ENCODE measurements at regions not wholly inside any gene's neighbourhood (a gene's known extent, or its start where the extent isn't known, plus 50 kb on each side); places are given as distances from the start of the nearest gene placed in this dataset.
"Not testable (repeated sequence)": the region's sequence is repeated elsewhere in the genome, so short reads cannot be mapped to it uniquely, and the experiment has no call there.

GRCh38 chr5:136564431-136564830, 199.1 kb upstream of the TRPC7 start:
- H3K9me3 ChIP-seq (replicated peaks; ENCODE audit: insufficient read depth, low read length); H3K27ac ChIP-seq (ENCODE audit: low read length): not testable (repeated sequence)

GRCh38 chr5:136563489-136563888, 198.1 kb upstream of the TRPC7 start:
- Histone ChIP-seq H3K27me3 (replicated peaks; ENCODE audit: insufficient read depth, low read length) (no peaks in the 10 kb centered on the region), H3K4me2 (ENCODE audit: low read depth, low read length) (no peak overlapping the region), H3K27ac (ENCODE audit: low read length) (no peak overlapping the region), H3K4me3 (ENCODE audit: low read length) (no peak overlapping the region), H3F3A (ENCODE audit: insufficient read depth, low read length) (no peaks in the 10 kb centered on the region), H4K20me1 (ENCODE audit: insufficient read depth, low read length) (no peaks in the 10 kb centered on the region), H3K9me3 (replicated peaks; ENCODE audit: insufficient read depth, low read length) (no peaks in the 10 kb centered on the region), H3K36me3 (replicated peaks; ENCODE audit: insufficient read depth, low read length) (no peaks in the 10 kb centered on the region), H3K4me1 (ENCODE audit: low read length) (no peaks in the 10 kb centered on the region), H3K9me2 (replicated peaks; ENCODE audit: insufficient read depth, low read length) (no peaks in the 10 kb centered on the region), H2AFZ (ENCODE audit: low read length) (no peak overlapping the region), H3K9ac (ENCODE audit: low read length) (no peak overlapping the region), H3K79me2 (ENCODE audit: low read length) (no peaks in the 10 kb centered on the region)
- DNase-seq, result no peak
- TF ChIP-seq EZH2phosphoT487 (IDR thresholded peaks at IDR 0.05; ENCODE audit: low read length), result no peak
- TF ChIP-seq EZH2 (optimal IDR thresholded peaks at IDR 0.05; ENCODE audit: low read depth, low read length), result no peak
- TF ChIP-seq, protein P1, sequence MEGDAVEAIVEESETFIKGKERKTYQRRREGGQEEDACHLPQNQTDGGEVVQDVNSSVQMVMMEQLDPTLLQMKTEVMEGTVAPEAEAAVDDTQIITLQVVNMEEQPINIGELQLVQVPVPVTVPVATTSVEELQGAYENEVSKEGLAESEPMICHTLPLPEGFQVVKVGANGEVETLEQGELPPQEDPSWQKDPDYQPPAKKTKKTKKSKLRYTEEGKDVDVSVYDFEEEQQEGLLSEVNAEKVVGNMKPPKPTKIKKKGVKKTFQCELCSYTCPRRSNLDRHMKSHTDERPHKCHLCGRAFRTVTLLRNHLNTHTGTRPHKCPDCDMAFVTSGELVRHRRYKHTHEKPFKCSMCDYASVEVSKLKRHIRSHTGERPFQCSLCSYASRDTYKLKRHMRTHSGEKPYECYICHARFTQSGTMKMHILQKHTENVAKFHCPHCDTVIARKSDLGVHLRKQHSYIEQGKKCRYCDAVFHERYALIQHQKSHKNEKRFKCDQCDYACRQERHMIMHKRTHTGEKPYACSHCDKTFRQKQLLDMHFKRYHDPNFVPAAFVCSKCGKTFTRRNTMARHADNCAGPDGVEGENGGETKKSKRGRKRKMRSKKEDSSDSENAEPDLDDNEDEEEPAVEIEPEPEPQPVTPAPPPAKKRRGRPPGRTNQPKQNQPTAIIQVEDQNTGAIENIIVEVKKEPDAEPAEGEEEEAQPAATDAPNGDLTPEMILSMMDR (IDR thresholded peaks at IDR 0.05; ENCODE audit: low read length), result no peak

More at GRCh38 chr5:136564431-136564830, 199.1 kb upstream of the TRPC7 start:
- H3F3A ChIP-seq (ENCODE audit: insufficient read depth, low read length); DNase-seq; H3K79me2 ChIP-seq (ENCODE audit: low read length); H4K20me1 ChIP-seq (ENCODE audit: insufficient read depth, low read length); H2AFZ ChIP-seq (ENCODE audit: low read length); H3K27me3 ChIP-seq (replicated peaks; ENCODE audit: insufficient read depth, low read length); H3K36me3 ChIP-seq (replicated peaks; ENCODE audit: insufficient read depth, low read length); H3K4me2 ChIP-seq (ENCODE audit: low read depth, low read length); H3K9me2 ChIP-seq (replicated peaks; ENCODE audit: insufficient read depth, low read length); H3K4me1 ChIP-seq (ENCODE audit: low read length); H3K9ac ChIP-seq (ENCODE audit: low read length); H3K4me3 ChIP-seq (ENCODE audit: low read length): not testable (repeated sequence)

- H3K9ac ChIP-seq (ENCODE audit: low read length), result no peak overlapping the region
- H3K79me2 ChIP-seq (ENCODE audit: low read length), result no peaks in the 10 kb centered on the region
- no peak overlapping the region for H3K4me2 ChIP-seq (ENCODE audit: low read depth, low read length)
- no peaks in the 10 kb centered on the region for H3K9me3 ChIP-seq (replicated peaks; ENCODE audit: insufficient read depth, low read length)
- no peaks in the 10 kb centered on the region for H3K27me3 ChIP-seq (replicated peaks; ENCODE audit: insufficient read depth, low read length)
- no peaks in the 10 kb centered on the region for H3K9me2 ChIP-seq (replicated peaks; ENCODE audit: insufficient read depth, low read length)
- no peaks in the 10 kb centered on the region for H3K4me1 ChIP-seq (ENCODE audit: low read length)
- TF ChIP-seq EZH2 (optimal IDR thresholded peaks at IDR 0.05; ENCODE audit: low read depth, low read length) (no peak), EZH2phosphoT487 (IDR thresholded peaks at IDR 0.05; ENCODE audit: low read length) (no peak)
- TF ChIP-seq, protein P1 (IDR thresholded peaks at IDR 0.05; ENCODE audit: low read length), result no peak
- no peaks in the 10 kb centered on the region for H3F3A ChIP-seq (ENCODE audit: insufficient read depth, low read length)
- no peaks in the 10 kb centered on the region for H4K20me1 ChIP-seq (ENCODE audit: insufficient read depth, low read length)
- H3K36me3 ChIP-seq (replicated peaks; ENCODE audit: insufficient read depth, low read length), result no peaks in the 10 kb centered on the region
- DNase-seq, result no peak
- H3K4me3 ChIP-seq (ENCODE audit: low read length), result no peak overlapping the region
- no peak overlapping the region for H2AFZ ChIP-seq (ENCODE audit: low read length)
- H3K27ac ChIP-seq (ENCODE audit: low read length), result no peak overlapping the region
These were observed 194.8 kb upstream of the TRPC7 start for GRCh38 chr5:136560126-136560525.

GRCh38 chr5:136559651-136560050, 194.3 kb upstream of the TRPC7 start:
- no peak overlapping the region for H3K27ac ChIP-seq (ENCODE audit: low read length)
- H3K79me2 ChIP-seq (ENCODE audit: low read length), result no peaks in the 10 kb centered on the region
- no peaks in the 10 kb centered on the region for H3F3A ChIP-seq (ENCODE audit: insufficient read depth, low read length)
- no peaks in the 10 kb centered on the region for H3K9me2 ChIP-seq (replicated peaks; ENCODE audit: insufficient read depth, low read length)
- H4K20me1 ChIP-seq (ENCODE audit: insufficient read depth, low read length), result no peaks in the 10 kb centered on the region
- no peaks in the 10 kb centered on the region for H3K4me1 ChIP-seq (ENCODE audit: low read length)
- H3K4me2 ChIP-seq (ENCODE audit: low read depth, low read length), result no peak overlapping the region
- H2AFZ ChIP-seq (ENCODE audit: low read length), result no peak overlapping the region
- no peaks in the 10 kb centered on the region for H3K36me3 ChIP-seq (replicated peaks; ENCODE audit: insufficient read depth, low read length)
- no peak for DNase-seq
- H3K4me3 ChIP-seq (ENCODE audit: low read length), result no peak overlapping the region
- no peak overlapping the region for H3K9ac ChIP-seq (ENCODE audit: low read length)
- no peak for TF ChIP-seq EZH2phosphoT487 (IDR thresholded peaks at IDR 0.05; ENCODE audit: low read length)
- TF ChIP-seq, protein P1 (IDR thresholded peaks at IDR 0.05; ENCODE audit: low read length), result no peak
- H3K27me3 ChIP-seq (replicated peaks; ENCODE audit: insufficient read depth, low read length), result no peaks in the 10 kb centered on the region
- H3K9me3 ChIP-seq (replicated peaks; ENCODE audit: insufficient read depth, low read length), result no peaks in the 10 kb centered on the region

GRCh38 chr5:136547096-136547495, 181.8 kb upstream of the TRPC7 start:
- not testable (repeated sequence) for H3K9me3 ChIP-seq (replicated peaks; ENCODE audit: insufficient read depth, low read length); H3K27me3 ChIP-seq (replicated peaks; ENCODE audit: insufficient read depth, low read length); H4K20me1 ChIP-seq (ENCODE audit: insufficient read depth, low read length); H3K9ac ChIP-seq (ENCODE audit: low read length); DNase-seq; H3F3A ChIP-seq (ENCODE audit: insufficient read depth, low read length); H2AFZ ChIP-seq (ENCODE audit: low read length); H3K27ac ChIP-seq (ENCODE audit: low read length); H3K36me3 ChIP-seq (replicated peaks; ENCODE audit: insufficient read depth, low read length); H3K4me2 ChIP-seq (ENCODE audit: low read depth, low read length); H3K4me1 ChIP-seq (ENCODE audit: low read length); H3K9me2 ChIP-seq (replicated peaks; ENCODE audit: insufficient read depth, low read length); H3K79me2 ChIP-seq (ENCODE audit: low read length); H3K4me3 ChIP-seq (ENCODE audit: low read length)

DNA sequence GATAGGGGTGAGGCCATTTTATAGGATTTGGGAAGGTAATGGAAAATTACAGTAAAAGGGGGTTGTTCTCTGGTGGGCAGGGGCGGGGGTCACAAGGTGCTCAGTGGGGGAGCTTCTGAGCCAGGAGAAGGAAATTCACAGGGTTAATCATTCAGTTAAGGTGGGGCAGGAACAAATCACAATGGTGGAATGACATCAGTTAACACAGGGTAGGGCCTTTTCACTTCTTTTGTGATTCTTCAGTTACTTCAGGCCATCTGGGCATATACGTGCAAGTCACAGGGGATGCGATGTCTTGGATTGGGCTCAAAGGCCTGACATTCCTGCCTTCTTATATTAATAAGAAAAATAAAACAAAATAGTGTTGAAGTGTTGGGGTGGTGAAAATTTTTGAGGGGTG, 181.1 kb upstream of the TRPC7 start:
- H3K36me3 ChIP-seq (replicated peaks; ENCODE audit: insufficient read depth, low read length); H3K4me1 ChIP-seq (ENCODE audit: low read length); H4K20me1 ChIP-seq (ENCODE audit: insufficient read depth, low read length); H3K9ac ChIP-seq (ENCODE audit: low read length); H3K4me3 ChIP-seq (ENCODE audit: low read length); H3K79me2 ChIP-seq (ENCODE audit: low read length); H3K4me2 ChIP-seq (ENCODE audit: low read depth, low read length); H3K9me3 ChIP-seq (replicated peaks; ENCODE audit: insufficient read depth, low read length); H3F3A ChIP-seq (ENCODE audit: insufficient read depth, low read length); H2AFZ ChIP-seq (ENCODE audit: low read length); H3K27me3 ChIP-seq (replicated peaks; ENCODE audit: insufficient read depth, low read length); H3K27ac ChIP-seq (ENCODE audit: low read length); DNase-seq; H3K9me2 ChIP-seq (replicated peaks; ENCODE audit: insufficient read depth, low read length): not testable (repeated sequence)
